ENCODE measurements at regions not wholly inside any gene's neighbourhood (a gene's known extent, or its start where the extent isn't known, plus 50 kb on each side); places are given as distances from the start of the nearest gene placed in this dataset.

- Histone ChIP-seq H3K27ac (no peak overlapping the region), H3K27me3 (no peaks in the 10 kb centered on the region), H3K4me3 (no peak overlapping the region), H3K36me3 (peaks cover 0 to 11% of the 10 kb centered on the region in 2 donors), H3K9me3 (no peaks in the 10 kb centered on the region), H3K4me1 (peaks cover 9% of the 10 kb centered on the region)
- no peak for DNase-seq (ENCODE audit: extremely low spot score in 2 of 2)
- intact Hi-C loops (cut with DNase I), result no loop called here
- TF ChIP-seq POLR2A (IDR thresholded peaks at IDR 0.05) (no peak), POLR2AphosphoS5 (IDR thresholded peaks at IDR 0.05; ENCODE audit: insufficient read depth in 1 of 2, low read depth in 1 of 2) (no peak)
- TF ChIP-seq, protein P1, sequence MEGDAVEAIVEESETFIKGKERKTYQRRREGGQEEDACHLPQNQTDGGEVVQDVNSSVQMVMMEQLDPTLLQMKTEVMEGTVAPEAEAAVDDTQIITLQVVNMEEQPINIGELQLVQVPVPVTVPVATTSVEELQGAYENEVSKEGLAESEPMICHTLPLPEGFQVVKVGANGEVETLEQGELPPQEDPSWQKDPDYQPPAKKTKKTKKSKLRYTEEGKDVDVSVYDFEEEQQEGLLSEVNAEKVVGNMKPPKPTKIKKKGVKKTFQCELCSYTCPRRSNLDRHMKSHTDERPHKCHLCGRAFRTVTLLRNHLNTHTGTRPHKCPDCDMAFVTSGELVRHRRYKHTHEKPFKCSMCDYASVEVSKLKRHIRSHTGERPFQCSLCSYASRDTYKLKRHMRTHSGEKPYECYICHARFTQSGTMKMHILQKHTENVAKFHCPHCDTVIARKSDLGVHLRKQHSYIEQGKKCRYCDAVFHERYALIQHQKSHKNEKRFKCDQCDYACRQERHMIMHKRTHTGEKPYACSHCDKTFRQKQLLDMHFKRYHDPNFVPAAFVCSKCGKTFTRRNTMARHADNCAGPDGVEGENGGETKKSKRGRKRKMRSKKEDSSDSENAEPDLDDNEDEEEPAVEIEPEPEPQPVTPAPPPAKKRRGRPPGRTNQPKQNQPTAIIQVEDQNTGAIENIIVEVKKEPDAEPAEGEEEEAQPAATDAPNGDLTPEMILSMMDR (IDR thresholded peaks at IDR 0.05), result no peak
These were observed 484.0 kb downstream of the UTRN start for GRCh38 chr6:144769142-144769541.

- Histone ChIP-seq H3K36me3 (peaks cover 0 to 18% of the 10 kb centered on the region in 2 donors), H3K4me3 (no peak overlapping the region), H3K9me3 (no peaks in the 10 kb centered on the region), H3K27me3 (no peaks in the 10 kb centered on the region), H3K4me1 (no peaks in the 10 kb centered on the region), H3K27ac (no peak overlapping the region)
- no peak for DNase-seq (ENCODE audit: extremely low spot score in 2 of 2)
- TF ChIP-seq, protein P1 (IDR thresholded peaks at IDR 0.05), result no peak
- TF ChIP-seq POLR2A (IDR thresholded peaks at IDR 0.05) (no peak), POLR2AphosphoS5 (IDR thresholded peaks at IDR 0.05; ENCODE audit: insufficient read depth in 1 of 2, low read depth in 1 of 2) (no peak)
- intact Hi-C loops (cut with DNase I), result no loop called here
These were observed 491.1 kb downstream of the UTRN start for GRCh38 chr6:144776031-144776819.

GRCh38 chr6:144777249-144777648 is 492.1 kb downstream of the UTRN start:
- Histone ChIP-seq H3K4me3 (no peak overlapping the region), H3K4me1 (no peaks in the 10 kb centered on the region), H3K36me3 (peaks cover 0 to 16% of the 10 kb centered on the region in 2 donors), H3K9me3 (no peaks in the 10 kb centered on the region), H3K27ac (no peak overlapping the region), H3K27me3 (no peaks in the 10 kb centered on the region)
- no peak for DNase-seq (ENCODE audit: extremely low spot score in 2 of 2)
- intact Hi-C loops (cut with DNase I), result no loop called here
- TF ChIP-seq POLR2AphosphoS5 (IDR thresholded peaks at IDR 0.05; ENCODE audit: insufficient read depth in 1 of 2, low read depth in 1 of 2) (no peak), POLR2A (IDR thresholded peaks at IDR 0.05) (no peak)
- TF ChIP-seq, protein P1 (IDR thresholded peaks at IDR 0.05), result no peak

GRCh38 chr6:144778056-144778455 is 492.9 kb downstream of the UTRN start:
- no peak overlapping the region for H3K27ac ChIP-seq
- TF ChIP-seq, protein P1 (IDR thresholded peaks at IDR 0.05), result no peak
- H3K36me3 ChIP-seq, result peaks cover 0 to 8% of the 10 kb centered on the region in 2 donors
- intact Hi-C loops (cut with DNase I), result no loop called here
- H3K4me1 ChIP-seq, result no peaks in the 10 kb centered on the region
- no peak for DNase-seq (ENCODE audit: extremely low spot score in 2 of 2)
- H3K9me3 ChIP-seq, result no peaks in the 10 kb centered on the region
- no peak overlapping the region for H3K4me3 ChIP-seq
- H3K27me3 ChIP-seq, result no peaks in the 10 kb centered on the region

- no peak overlapping the region for H3K4me3 ChIP-seq
- intact Hi-C loops (cut with DNase I), result no loop called here
- H3K27ac ChIP-seq, result no peak overlapping the region
- DNase-seq (ENCODE audit: extremely low spot score in 2 of 2), result no peak
- no peaks in the 10 kb centered on the region for H3K27me3 ChIP-seq
- H3K4me1 ChIP-seq, result no peaks in the 10 kb centered on the region
- peaks cover 0 to 7% of the 10 kb centered on the region in 2 donors for H3K36me3 ChIP-seq
- no peaks in the 10 kb centered on the region for H3K9me3 ChIP-seq
- TF ChIP-seq POLR2A (IDR thresholded peaks at IDR 0.05) (no peak), POLR2AphosphoS5 (IDR thresholded peaks at IDR 0.05; ENCODE audit: insufficient read depth in 1 of 2, low read depth in 1 of 2) (no peak)
- TF ChIP-seq, protein P1 (IDR thresholded peaks at IDR 0.05), result no peak
These were observed 493.8 kb downstream of the UTRN start for GRCh38 chr6:144778773-144779492.

Measured in vagina (tissue), 2 donors.